ENCODE measurements at regions not wholly inside any gene's neighbourhood (a gene's known extent, or its start where the extent isn't known, plus 50 kb on each side); places are given as distances from the start of the nearest gene placed in this dataset.

GRCh38 chr22:48353116-48353947, 1474.3 kb downstream of the BRD1 start:
- Histone ChIP-seq H3K4me3 (ENCODE audit: low read depth, low read length) (no peak overlapping the region), H3K4me1 (ENCODE audit: control insufficient read depth, insufficient read depth, low read length, poor library complexity, severe bottlenecking) (no peaks in the 10 kb centered on the region), H3K27me3 (ENCODE audit: control insufficient read depth, insufficient read depth, low read length) (no peaks in the 10 kb centered on the region), H3K36me3 (ENCODE audit: control insufficient read depth, insufficient read depth, low read length) (no peaks in the 10 kb centered on the region), H3K9me3 (ENCODE audit: control insufficient read depth in 2 of 2, low read length in 2 of 2) (no peaks in the 10 kb centered on the region), H3K27ac (ENCODE audit: insufficient read depth, low read length, poor library complexity, severe bottlenecking) (no peak overlapping the region)
- ATAC-seq (ENCODE audit: low read depth in 2 of 2) = no peak
- peaks cover 10% of the 10 kb centered on the region for H3K27me3 Mint-ChIP-seq
- H3K4me3 Mint-ChIP-seq = no peak overlapping the region
- H3K4me1 Mint-ChIP-seq = no peaks in the 10 kb centered on the region
- H3K27ac Mint-ChIP-seq = no peak overlapping the region
- no peak for DNase-seq
- peaks cover 0 to 4% (median 0%) of the 10 kb centered on the region in 7 donors for H3K9me3 Mint-ChIP-seq
- no peaks in the 10 kb centered on the region for H3K36me3 Mint-ChIP-seq

GRCh38 chr22:48352086-48352911, 1475.4 kb downstream of the BRD1 start:
- no peaks in the 10 kb centered on the region for H3K4me1 Mint-ChIP-seq
- H3K9me3 Mint-ChIP-seq = peaks cover 0 to 4% (median 0%) of the 10 kb centered on the region in 7 donors
- Histone ChIP-seq H3K4me1 (ENCODE audit: control insufficient read depth, insufficient read depth, low read length, poor library complexity, severe bottlenecking) (no peaks in the 10 kb centered on the region), H3K9me3 (ENCODE audit: control insufficient read depth in 2 of 2, low read length in 2 of 2) (no peaks in the 10 kb centered on the region), H3K27me3 (ENCODE audit: control insufficient read depth, insufficient read depth, low read length) (no peaks in the 10 kb centered on the region), H3K36me3 (ENCODE audit: control insufficient read depth, insufficient read depth, low read length) (no peaks in the 10 kb centered on the region), H3K4me3 (ENCODE audit: low read depth, low read length) (no peak overlapping the region), H3K27ac (ENCODE audit: insufficient read depth, low read length, poor library complexity, severe bottlenecking) (no peak overlapping the region)
- DNase-seq = no peak
- H3K27ac Mint-ChIP-seq = no peak overlapping the region
- H3K27me3 Mint-ChIP-seq = peaks cover 10% of the 10 kb centered on the region
- no peaks in the 10 kb centered on the region for H3K36me3 Mint-ChIP-seq
- H3K4me3 Mint-ChIP-seq = no peak overlapping the region
- ATAC-seq (ENCODE audit: low read depth in 2 of 2) = no peak

GRCh38 chr22:48351376-48352085, 1476.1 kb downstream of the BRD1 start:
- H3K9me3 Mint-ChIP-seq = peaks cover 0 to 4% (median 0%) of the 10 kb centered on the region in 7 donors
- no peaks in the 10 kb centered on the region for H3K36me3 Mint-ChIP-seq
- Histone ChIP-seq H3K27ac (ENCODE audit: insufficient read depth, low read length, poor library complexity, severe bottlenecking) (no peak overlapping the region), H3K36me3 (ENCODE audit: control insufficient read depth, insufficient read depth, low read length) (no peaks in the 10 kb centered on the region), H3K9me3 (ENCODE audit: control insufficient read depth in 2 of 2, low read length in 2 of 2) (no peaks in the 10 kb centered on the region), H3K27me3 (ENCODE audit: control insufficient read depth, insufficient read depth, low read length) (no peaks in the 10 kb centered on the region), H3K4me1 (ENCODE audit: control insufficient read depth, insufficient read depth, low read length, poor library complexity, severe bottlenecking) (no peaks in the 10 kb centered on the region), H3K4me3 (ENCODE audit: low read depth, low read length) (no peak overlapping the region)
- no peak overlapping the region for H3K27ac Mint-ChIP-seq
- peaks cover 7% of the 10 kb centered on the region for H3K27me3 Mint-ChIP-seq
- DNase-seq (no peak), ATAC-seq (ENCODE audit: low read depth in 2 of 2) (no peak)
- no peaks in the 10 kb centered on the region for H3K4me1 Mint-ChIP-seq
- H3K4me3 Mint-ChIP-seq = no peak overlapping the region

- H3K4me3 Mint-ChIP-seq = no peak overlapping the region
- no peaks in the 10 kb centered on the region for H3K4me1 ChIP-seq (ENCODE audit: control insufficient read depth, insufficient read depth, low read length, poor library complexity, severe bottlenecking)
- peaks cover 5% of the 10 kb centered on the region for H3K27me3 Mint-ChIP-seq
- no peaks in the 10 kb centered on the region for H3K36me3 Mint-ChIP-seq
- no peak overlapping the region for H3K27ac Mint-ChIP-seq
- no peaks in the 10 kb centered on the region for H3K36me3 ChIP-seq (ENCODE audit: control insufficient read depth, insufficient read depth, low read length)
- ATAC-seq (ENCODE audit: low read depth in 2 of 2) (no peak), DNase-seq (no peak)
- H3K4me3 ChIP-seq (ENCODE audit: low read depth, low read length) = no peak overlapping the region
- no peak overlapping the region for H3K27ac ChIP-seq (ENCODE audit: insufficient read depth, low read length, poor library complexity, severe bottlenecking)
- H3K4me1 Mint-ChIP-seq = no peaks in the 10 kb centered on the region
- H3K9me3 ChIP-seq (ENCODE audit: control insufficient read depth in 2 of 2, low read length in 2 of 2) = no peaks in the 10 kb centered on the region
- H3K27me3 ChIP-seq (ENCODE audit: control insufficient read depth, insufficient read depth, low read length) = no peaks in the 10 kb centered on the region
- peaks cover 0 to 4% (median 0%) of the 10 kb centered on the region in 7 donors for H3K9me3 Mint-ChIP-seq
Measured at GRCh38 chr22:48350456-48350855, 1477.2 kb downstream of the BRD1 start.

- no peak for ATAC-seq (ENCODE audit: low read depth in 2 of 2)
- Histone ChIP-seq H3K4me3 (ENCODE audit: low read depth, low read length) (no peak overlapping the region), H3K27ac (ENCODE audit: insufficient read depth, low read length, poor library complexity, severe bottlenecking) (no peak overlapping the region), H3K36me3 (ENCODE audit: control insufficient read depth, insufficient read depth, low read length) (no peaks in the 10 kb centered on the region), H3K27me3 (ENCODE audit: control insufficient read depth, insufficient read depth, low read length) (no peaks in the 10 kb centered on the region), H3K4me1 (ENCODE audit: control insufficient read depth, insufficient read depth, low read length, poor library complexity, severe bottlenecking) (no peaks in the 10 kb centered on the region), H3K9me3 (ENCODE audit: control insufficient read depth in 2 of 2, low read length in 2 of 2) (no peaks in the 10 kb centered on the region)
- Mint-ChIP-seq H3K4me3 (no peak overlapping the region), H3K9me3 (peaks cover 0 to 2% (median 0%) of the 10 kb centered on the region in 7 donors), H3K27me3 (peaks cover 5% of the 10 kb centered on the region), H3K36me3 (no peaks in the 10 kb centered on the region), H3K27ac (no peak overlapping the region), H3K4me1 (no peaks in the 10 kb centered on the region)
- no peak for DNase-seq
Measured at GRCh38 chr22:48348855-48349254, 1478.8 kb downstream of the BRD1 start.

GRCh38 chr22:48347311-48347710, 1480.4 kb downstream of the BRD1 start:
- Histone ChIP-seq H3K27me3 (ENCODE audit: control insufficient read depth, insufficient read depth, low read length) (no peaks in the 10 kb centered on the region), H3K27ac (ENCODE audit: insufficient read depth, low read length, poor library complexity, severe bottlenecking) (no peak overlapping the region), H3K36me3 (ENCODE audit: control insufficient read depth, insufficient read depth, low read length) (no peaks in the 10 kb centered on the region), H3K4me3 (ENCODE audit: low read depth, low read length) (no peak overlapping the region), H3K9me3 (ENCODE audit: control insufficient read depth in 2 of 2, low read length in 2 of 2) (no peaks in the 10 kb centered on the region), H3K4me1 (ENCODE audit: control insufficient read depth, insufficient read depth, low read length, poor library complexity, severe bottlenecking) (no peaks in the 10 kb centered on the region)
- Mint-ChIP-seq H3K27me3 (no peaks in the 10 kb centered on the region), H3K4me1 (no peaks in the 10 kb centered on the region), H3K27ac (no peak overlapping the region), H3K36me3 (no peaks in the 10 kb centered on the region), H3K4me3 (no peak overlapping the region), H3K9me3 (no peaks in the 10 kb centered on the region)
- DNase-seq (no peak), ATAC-seq (ENCODE audit: low read depth in 2 of 2) (no peak)

- no peaks in the 10 kb centered on the region for H3K4me1 Mint-ChIP-seq
- H3K27ac Mint-ChIP-seq = no peak overlapping the region
- ATAC-seq (ENCODE audit: low read depth in 2 of 2) (no peak), DNase-seq (no peak)
- Histone ChIP-seq H3K4me1 (ENCODE audit: control insufficient read depth, insufficient read depth, low read length, poor library complexity, severe bottlenecking) (no peaks in the 10 kb centered on the region), H3K27ac (ENCODE audit: insufficient read depth, low read length, poor library complexity, severe bottlenecking) (no peak overlapping the region), H3K4me3 (ENCODE audit: low read depth, low read length) (no peak overlapping the region), H3K9me3 (ENCODE audit: control insufficient read depth in 2 of 2, low read length in 2 of 2) (no peaks in the 10 kb centered on the region), H3K36me3 (ENCODE audit: control insufficient read depth, insufficient read depth, low read length) (no peaks in the 10 kb centered on the region), H3K27me3 (ENCODE audit: control insufficient read depth, insufficient read depth, low read length) (no peaks in the 10 kb centered on the region)
- no peaks in the 10 kb centered on the region for H3K9me3 Mint-ChIP-seq
- H3K36me3 Mint-ChIP-seq = no peaks in the 10 kb centered on the region
- no peak overlapping the region for H3K4me3 Mint-ChIP-seq
- no peaks in the 10 kb centered on the region for H3K27me3 Mint-ChIP-seq
Measured at GRCh38 chr22:48346911-48347310, 1480.8 kb downstream of the BRD1 start.
